HepG2 (cell line): ENCODE measurements at regions not wholly inside any gene's neighbourhood (a gene's known extent, or its start where the extent isn't known, plus 50 kb on each side); places are given as distances from the start of the nearest gene placed in this dataset.

Source experiments
- CSRNP1 ChIP-seq: sonication (generic); formaldehyde crosslinking; IDR thresholded peaks from 2 replicates; pipeline ENCODE4 v1.8.1; 2023; ENCODE audit warnings: mild to moderate bottlenecking, missing genetic modification reagents
- FOSL1 ChIP-seq: sonication (generic); formaldehyde crosslinking; IDR thresholded peaks from 2 replicates; pipeline ENCODE4 v1.9.0; 2021; ENCODE audit warnings: missing genetic modification reagents, borderline replicate concordance
- GMEB2 ChIP-seq: IDR thresholded peaks from 2 replicates; pipeline ENCODE4 v1.6.1; 2016; ENCODE audit warnings: missing biosample characterization, missing genetic modification reagents, low read depth
- HNRNPL ChIP-seq: fragments of 200-400 bp; formaldehyde crosslinking; IDR thresholded peaks from 2 replicates; pipeline ENCODE4 v1.6.1; 2017; ENCODE audit warnings: mild to moderate bottlenecking, low read depth, low read length
- IKZF1 ChIP-seq: fragments of 450-650 bp; IDR thresholded peaks from 2 replicates; pipeline ENCODE4 v1.7.1; 2016
- RXRA ChIP-seq: sonication (generic); formaldehyde crosslinking; IDR thresholded peaks from 2 replicates; pipeline ENCODE4 v1.5.1; 2020; ENCODE audit warnings: missing genetic modification reagents
- SP1 ChIP-seq, 2 experiments: fragments of 450-650 bp in 1 of 2; sonication (generic) in 1 of 2; formaldehyde crosslinking in 1 of 2; IDR thresholded peaks; 2 replicates each; pipeline versions ENCODE4 v1.4.0 to v1.6.1; 2016 to 2020; ENCODE audit warnings: missing genetic modification reagents in 1 of 2
- SRF ChIP-seq: IDR thresholded peaks from 2 replicates; pipeline ENCODE4 v1.6.1; 2011; ENCODE audit warnings: mild to moderate bottlenecking, low read depth, low read length, moderate library complexity
- ZNF703 ChIP-seq: sonication (generic); formaldehyde crosslinking; IDR thresholded peaks from 2 replicates; pipeline ENCODE4 v1.5.1; 2020; ENCODE audit warnings: missing genetic modification reagents, mild to moderate bottlenecking, moderate library complexity, borderline replicate concordance
- TF ChIP-seq, protein P1 (sequence below): sonication (generic); formaldehyde crosslinking; IDR thresholded peaks from 2 replicates; pipeline ENCODE4 v1.5.0; 2020; ENCODE audit warnings: mild to moderate bottlenecking, missing genetic modification reagents, moderate library complexity

DNA sequence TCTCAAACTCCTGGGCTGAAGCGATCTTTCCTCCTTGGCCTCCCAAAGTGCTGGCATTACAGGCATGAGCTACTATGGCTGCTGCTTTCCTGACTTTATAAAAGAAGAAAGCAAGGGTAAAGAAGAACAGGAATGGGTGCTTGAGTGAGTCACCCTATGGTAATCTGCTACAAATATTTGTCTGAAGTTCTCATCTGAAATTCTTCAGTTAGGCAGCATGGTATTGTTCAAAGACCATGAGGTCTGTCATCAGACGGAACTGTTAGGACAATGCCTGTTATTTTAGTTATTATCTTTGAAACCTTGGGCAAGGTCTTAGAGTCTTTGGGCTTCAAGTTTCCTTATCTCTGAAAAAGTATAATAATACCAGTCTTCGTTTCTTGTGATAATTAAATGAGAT is 695.8 kb downstream of the RNF144A start:
- TF ChIP-seq GMEB2 (CRISPR knock-in tag) (no peak), IKZF1 (no peak), ZNF703 (CRISPR knock-in tag) (no peak), FOSL1 (CRISPR knock-in tag) (no peak), SRF (no peak), HNRNPL (no peak), SP1 (IDR thresholded peaks at IDR 0.05) (no peak), SP1 (CRISPR knock-in tag; IDR thresholded peaks at IDR 0.05) (no peak), RXRA (CRISPR knock-in tag) (no peak), CSRNP1 (CRISPR knock-in tag) (no peak)
- TF ChIP-seq, protein P1, sequence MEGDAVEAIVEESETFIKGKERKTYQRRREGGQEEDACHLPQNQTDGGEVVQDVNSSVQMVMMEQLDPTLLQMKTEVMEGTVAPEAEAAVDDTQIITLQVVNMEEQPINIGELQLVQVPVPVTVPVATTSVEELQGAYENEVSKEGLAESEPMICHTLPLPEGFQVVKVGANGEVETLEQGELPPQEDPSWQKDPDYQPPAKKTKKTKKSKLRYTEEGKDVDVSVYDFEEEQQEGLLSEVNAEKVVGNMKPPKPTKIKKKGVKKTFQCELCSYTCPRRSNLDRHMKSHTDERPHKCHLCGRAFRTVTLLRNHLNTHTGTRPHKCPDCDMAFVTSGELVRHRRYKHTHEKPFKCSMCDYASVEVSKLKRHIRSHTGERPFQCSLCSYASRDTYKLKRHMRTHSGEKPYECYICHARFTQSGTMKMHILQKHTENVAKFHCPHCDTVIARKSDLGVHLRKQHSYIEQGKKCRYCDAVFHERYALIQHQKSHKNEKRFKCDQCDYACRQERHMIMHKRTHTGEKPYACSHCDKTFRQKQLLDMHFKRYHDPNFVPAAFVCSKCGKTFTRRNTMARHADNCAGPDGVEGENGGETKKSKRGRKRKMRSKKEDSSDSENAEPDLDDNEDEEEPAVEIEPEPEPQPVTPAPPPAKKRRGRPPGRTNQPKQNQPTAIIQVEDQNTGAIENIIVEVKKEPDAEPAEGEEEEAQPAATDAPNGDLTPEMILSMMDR (CRISPR knock-in tag), result no peak
